ENCODE measurements at regions not wholly inside any gene's neighbourhood (a gene's known extent, or its start where the extent isn't known, plus 50 kb on each side); places are given as distances from the start of the nearest gene placed in this dataset.

DNA sequence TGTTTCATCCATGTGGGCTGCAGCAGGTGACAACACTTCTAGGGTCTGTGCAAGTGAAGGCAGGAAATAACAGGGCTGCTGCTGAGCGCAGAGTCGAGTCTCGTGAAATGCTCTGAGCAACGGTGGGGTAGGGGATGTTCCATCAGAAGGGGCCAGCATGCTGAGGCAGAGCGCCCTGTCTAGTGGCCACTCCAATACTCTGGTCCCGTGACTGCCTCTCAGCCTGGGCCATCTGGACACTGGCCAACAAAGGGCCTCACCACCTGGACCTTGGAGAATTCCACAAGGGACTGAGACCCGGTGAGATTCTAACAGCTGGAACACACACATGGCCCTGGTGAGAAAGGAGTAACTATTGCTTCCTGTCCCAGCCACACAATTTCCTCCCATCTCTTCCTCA lies 375.7 kb downstream of the SHANK2 start:
- H3K27ac Mint-ChIP-seq: no peak overlapping the region
- ChIA-PET CTCF (no interaction called here), POLR2A (no interaction called here)
- intact Hi-C loops (cut with DNase I, micrococcal nuclease): no loop called here
- no peaks in the 10 kb centered on the region for H3K36me3 Mint-ChIP-seq (ENCODE audit: low read depth)
- H3K27me3 Mint-ChIP-seq: peaks cover 8% of the 10 kb centered on the region
- H3K9me3 Mint-ChIP-seq (ENCODE audit: low read depth): no peaks in the 10 kb centered on the region
- H3K4me3 Mint-ChIP-seq: no peak overlapping the region
- ATAC-seq: no peak
- H3K4me1 Mint-ChIP-seq: no peaks in the 10 kb centered on the region
- DNase-seq: no peak

GRCh38 chr11:70877151-70877550 lies 375.2 kb downstream of the SHANK2 start:
- POLR2A ChIA-PET: no interaction called here
- Mint-ChIP-seq H3K4me1 (no peaks in the 10 kb centered on the region), H3K27ac (no peak overlapping the region), H3K36me3 (ENCODE audit: low read depth) (no peaks in the 10 kb centered on the region), H3K4me3 (no peak overlapping the region), H3K27me3 (peaks cover 5% of the 10 kb centered on the region), H3K9me3 (ENCODE audit: low read depth) (no peaks in the 10 kb centered on the region)
- DNase-seq (no peak), ATAC-seq (no peak)
- CTCF ChIA-PET: no interaction called here
- intact Hi-C loops (cut with DNase I, micrococcal nuclease): no loop called here

DNA sequence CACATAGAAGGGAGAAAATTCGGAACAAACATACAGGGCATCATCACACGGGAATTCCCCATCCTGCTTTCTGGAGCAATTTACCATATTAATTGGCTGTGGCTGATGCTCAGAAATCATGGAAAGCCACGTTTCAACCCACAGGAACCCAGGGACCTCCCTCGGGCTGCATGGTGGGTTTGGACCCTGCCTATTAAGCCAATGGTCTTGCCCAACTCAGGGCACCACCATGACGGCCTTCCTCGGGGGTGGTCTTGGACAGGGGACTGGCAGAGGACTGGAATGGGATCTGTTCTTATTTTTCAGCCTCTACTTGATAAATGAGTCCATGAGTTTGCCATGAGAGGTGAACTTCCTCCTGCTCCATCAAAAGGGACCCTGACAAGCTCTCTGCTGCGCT lies 374.0 kb downstream of the SHANK2 start:
- no peak for ATAC-seq
- Mint-ChIP-seq H3K4me1 (no peaks in the 10 kb centered on the region), H3K4me3 (no peak overlapping the region), H3K27me3 (peaks cover 5% of the 10 kb centered on the region), H3K9me3 (ENCODE audit: low read depth) (no peaks in the 10 kb centered on the region), H3K36me3 (ENCODE audit: low read depth) (no peaks in the 10 kb centered on the region), H3K27ac (no peak overlapping the region)
- DNase-seq: no peak
- POLR2A ChIA-PET: no interaction called here
- intact Hi-C loops (cut with DNase I, micrococcal nuclease): no loop called here
- CTCF ChIA-PET: no interaction called here

DNA sequence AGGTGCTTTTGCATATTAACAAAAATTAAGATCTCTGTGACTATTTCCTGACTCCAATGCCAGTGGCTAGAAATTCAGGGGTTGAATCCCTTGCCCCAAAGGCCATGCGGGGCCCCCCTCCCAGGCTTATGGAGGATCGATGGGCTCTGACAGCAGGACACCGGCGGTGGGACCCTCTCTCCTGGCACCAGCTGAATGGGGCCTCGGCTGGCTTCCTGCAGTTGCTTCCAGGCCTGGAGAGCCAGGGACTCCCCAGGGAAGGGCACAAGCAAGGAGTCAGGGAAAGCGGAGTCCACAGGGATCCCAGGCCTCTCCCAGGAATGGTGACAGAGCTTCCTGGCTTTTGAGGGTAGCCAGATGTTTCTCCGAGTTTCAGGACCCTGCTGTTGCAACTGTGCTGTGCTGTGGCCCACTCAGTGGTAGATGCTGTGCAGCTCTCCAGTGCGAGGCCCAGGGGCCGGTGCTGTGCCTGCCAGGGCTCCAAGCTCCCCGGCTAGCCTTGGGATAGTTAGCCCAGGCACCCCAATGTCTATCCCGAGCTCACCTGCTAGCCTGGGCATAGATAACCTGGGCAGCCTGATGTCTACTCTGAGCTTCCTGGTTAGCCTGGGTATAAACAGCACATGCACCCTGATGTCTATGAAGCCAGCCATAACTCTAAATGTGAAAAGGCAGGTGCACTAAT lies 372.6 kb downstream of the SHANK2 start:
- no peak overlapping the region for H3K4me3 Mint-ChIP-seq
- ChIA-PET CTCF (interaction anchor here (0.8 kb wide), 1 partner anchor 63 kb away, joined by 4 read pairs; no protein-coding TSS in a partner anchor), POLR2A (no interaction called here)
- peaks cover 2% of the 10 kb centered on the region for H3K27me3 Mint-ChIP-seq
- H3K9me3 Mint-ChIP-seq (ENCODE audit: low read depth): no peaks in the 10 kb centered on the region
- no peak for ATAC-seq
- intact Hi-C loops (cut with DNase I, micrococcal nuclease): no loop called here
- no peak overlapping the region for H3K27ac Mint-ChIP-seq
- H3K4me1 Mint-ChIP-seq: no peaks in the 10 kb centered on the region
- DNase-seq: no peak
- H3K36me3 Mint-ChIP-seq (ENCODE audit: low read depth): no peaks in the 10 kb centered on the region

- H3K4me3 Mint-ChIP-seq: no peak overlapping the region
- H3K36me3 Mint-ChIP-seq (ENCODE audit: low read depth): no peaks in the 10 kb centered on the region
- no peaks in the 10 kb centered on the region for H3K9me3 Mint-ChIP-seq (ENCODE audit: low read depth)
- intact Hi-C loops (cut with DNase I, micrococcal nuclease): no loop called here
- H3K4me1 Mint-ChIP-seq: no peaks in the 10 kb centered on the region
- CTCF ChIA-PET: no interaction called here
- no peak overlapping the region for H3K27ac Mint-ChIP-seq
- peaks cover 2% of the 10 kb centered on the region for H3K27me3 Mint-ChIP-seq
- DNase-seq (no peak), ATAC-seq (no peak)
- POLR2A ChIA-PET: no interaction called here
These were observed 372.0 kb downstream of the SHANK2 start for GRCh38 chr11:70880416-70880815.

- H3K4me3 Mint-ChIP-seq: no peak overlapping the region
- no peak for ATAC-seq
- CTCF ChIA-PET: no interaction called here
These were observed 370.2 kb downstream of the SHANK2 start for GRCh38 chr11:70881948-70882715.

GRCh38 chr11:70882716-70883085 lies 369.7 kb downstream of the SHANK2 start:
- Mint-ChIP-seq H3K9me3 (ENCODE audit: low read depth) (no peaks in the 10 kb centered on the region), H3K36me3 (ENCODE audit: low read depth) (no peaks in the 10 kb centered on the region)
- POLR2A ChIA-PET: no interaction called here

More at GRCh38 chr11:70881948-70882715, 370.2 kb downstream of the SHANK2 start:
- Mint-ChIP-seq H3K27me3 (peaks cover 4% of the 10 kb centered on the region), H3K27ac (no peak overlapping the region), H3K9me3 (ENCODE audit: low read depth) (no peaks in the 10 kb centered on the region), H3K36me3 (ENCODE audit: low read depth) (no peaks in the 10 kb centered on the region), H3K4me1 (no peaks in the 10 kb centered on the region)
- intact Hi-C loops (cut with DNase I, micrococcal nuclease): no loop called here
- POLR2A ChIA-PET: no interaction called here
- no peak for DNase-seq

DNA sequence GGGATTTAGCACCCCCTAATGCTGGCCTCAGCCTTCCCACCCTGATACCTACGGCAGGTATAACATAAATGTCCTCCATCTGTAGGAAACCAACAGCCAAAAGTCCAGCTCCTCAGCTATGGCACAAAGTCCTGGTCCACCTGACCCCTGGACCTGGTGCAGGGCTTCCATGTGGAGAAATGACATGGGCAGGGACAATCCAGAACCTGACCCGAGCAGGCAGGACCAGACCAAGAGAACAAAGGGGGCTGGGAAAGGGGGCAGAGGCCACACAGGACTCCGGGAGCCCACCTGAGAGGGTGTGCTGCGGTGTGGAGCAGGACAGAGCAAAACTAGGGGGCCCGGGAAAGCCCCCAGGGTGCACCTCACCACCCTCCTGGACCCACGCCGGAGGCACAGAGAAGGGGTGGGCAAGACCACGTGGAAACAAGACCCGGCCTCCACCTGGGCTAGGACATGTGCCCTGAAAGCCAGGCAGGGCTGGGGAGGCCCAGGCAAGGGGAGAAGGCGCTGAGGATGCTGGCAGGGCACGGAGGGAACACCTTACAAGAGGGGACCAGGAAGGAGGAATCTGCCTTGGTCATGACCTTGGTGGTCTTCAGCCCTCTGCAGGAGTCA lies 368.9 kb downstream of the SHANK2 start:
- CTCF ChIA-PET: no interaction called here

More at GRCh38 chr11:70882716-70883085, 369.7 kb downstream of the SHANK2 start:
- H3K27me3 Mint-ChIP-seq: peaks cover 2% of the 10 kb centered on the region
- no peak overlapping the region for H3K4me3 Mint-ChIP-seq
- no peaks in the 10 kb centered on the region for H3K4me1 Mint-ChIP-seq
- no peak overlapping the region for H3K27ac Mint-ChIP-seq
- CTCF ChIA-PET: no interaction called here
- intact Hi-C loops (cut with DNase I, micrococcal nuclease): no loop called here
- ATAC-seq (no peak), DNase-seq (no peak)

GRCh38 chr11:70883973-70884623 lies 368.3 kb downstream of the SHANK2 start:
- Mint-ChIP-seq H3K4me1 (no peaks in the 10 kb centered on the region), H3K27me3 (peaks cover 2% of the 10 kb centered on the region), H3K36me3 (ENCODE audit: low read depth) (no peaks in the 10 kb centered on the region), H3K4me3 (no peak overlapping the region), H3K9me3 (ENCODE audit: low read depth) (no peaks in the 10 kb centered on the region), H3K27ac (no peak overlapping the region)
- DNase-seq (no peak), ATAC-seq (no peak)
- ChIA-PET POLR2A (no interaction called here), CTCF (no interaction called here)
- intact Hi-C loops (cut with DNase I, micrococcal nuclease): no loop called here

More for the DNA sequence above, 368.9 kb downstream of the SHANK2 start:
- no peak overlapping the region for H3K4me3 Mint-ChIP-seq
- no peak overlapping the region for H3K27ac Mint-ChIP-seq
- H3K36me3 Mint-ChIP-seq (ENCODE audit: low read depth): no peaks in the 10 kb centered on the region
- no peak for DNase-seq
- no peak for ATAC-seq
- intact Hi-C loops (cut with DNase I, micrococcal nuclease): no loop called here
- peaks cover 2% of the 10 kb centered on the region for H3K27me3 Mint-ChIP-seq
- H3K9me3 Mint-ChIP-seq (ENCODE audit: low read depth): no peaks in the 10 kb centered on the region
- H3K4me1 Mint-ChIP-seq: no peaks in the 10 kb centered on the region
- POLR2A ChIA-PET: no interaction called here

DNA sequence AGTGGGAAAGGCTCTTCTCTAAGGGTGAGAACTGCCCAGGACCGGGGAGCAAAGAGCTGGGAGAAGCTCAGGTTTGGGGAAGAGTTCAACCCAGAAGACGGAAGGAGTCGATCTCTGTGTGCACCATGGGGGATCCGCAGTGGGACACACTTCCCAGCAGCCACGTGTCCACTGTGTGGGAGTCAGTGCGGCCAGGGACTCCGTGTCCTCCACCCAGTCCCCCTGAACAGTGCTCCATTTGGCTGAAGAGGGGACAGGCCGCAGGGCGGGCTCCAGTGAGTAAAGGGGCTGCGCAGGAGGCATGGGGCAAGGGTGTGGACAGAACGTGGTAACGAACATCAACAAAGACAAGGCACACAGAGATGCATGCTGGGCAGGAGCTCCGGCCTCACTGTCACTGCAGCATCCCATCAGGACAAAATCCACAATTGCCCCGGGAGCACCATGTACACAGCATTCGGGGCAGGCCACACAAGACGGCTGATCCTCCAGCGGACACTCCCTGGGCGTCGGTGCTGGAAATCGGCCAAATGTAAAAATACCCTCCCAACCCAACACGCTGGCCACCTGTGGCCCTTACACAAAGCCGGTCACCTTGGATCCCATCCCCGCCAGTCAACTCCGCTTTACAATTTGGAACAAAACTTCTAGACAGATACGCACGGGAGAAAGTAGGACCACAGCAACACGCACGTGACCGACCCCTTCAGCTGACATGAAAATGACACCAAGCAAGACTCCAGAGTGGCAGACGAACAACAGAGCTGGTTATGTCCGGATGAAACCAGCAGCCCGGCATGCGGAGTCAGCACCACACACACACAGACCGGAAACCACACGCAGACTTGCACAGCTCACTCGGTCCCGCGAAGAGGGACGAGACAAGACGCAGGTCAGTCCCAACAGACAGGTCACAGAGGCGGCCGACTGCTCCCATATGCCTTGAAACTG lies 366.8 kb downstream of the SHANK2 start:
- ATAC-seq: no peak
- intact Hi-C loops (cut with DNase I, micrococcal nuclease): no loop called here
- Mint-ChIP-seq H3K36me3 (ENCODE audit: low read depth) (no peaks in the 10 kb centered on the region), H3K4me1 (no peaks in the 10 kb centered on the region), H3K27me3 (peaks cover 2% of the 10 kb centered on the region), H3K4me3 (no peak overlapping the region), H3K27ac (no peak overlapping the region), H3K9me3 (ENCODE audit: low read depth) (no peaks in the 10 kb centered on the region)
- DNase-seq: no peak
- ChIA-PET POLR2A (no interaction called here), CTCF (no interaction called here)

GRCh38 chr11:70886256-70886655 lies 366.1 kb downstream of the SHANK2 start:
- ChIA-PET POLR2A (no interaction called here), CTCF (no interaction called here)
- intact Hi-C loops (cut with DNase I, micrococcal nuclease): no loop called here
- Mint-ChIP-seq H3K4me1 (no peaks in the 10 kb centered on the region), H3K4me3 (no peak overlapping the region), H3K36me3 (ENCODE audit: low read depth) (no peaks in the 10 kb centered on the region), H3K9me3 (ENCODE audit: low read depth) (no peaks in the 10 kb centered on the region), H3K27ac (no peak overlapping the region), H3K27me3 (peaks cover 2% of the 10 kb centered on the region)
- no peak for DNase-seq
- ATAC-seq: no peak

Measured in activated CD4-positive, alpha-beta T cell treated with anti-CD3 and anti-CD28 coated beads for 36 hours (primary cell).